Activated naive CD4-positive, alpha-beta T cell treated with anti-CD3 and anti-CD28 coated beads for 36 hours (primary cell): ENCODE measurements at regions not wholly inside any gene's neighbourhood (a gene's known extent, or its start where the extent isn't known, plus 50 kb on each side); places are given as distances from the start of the nearest gene placed in this dataset.

ENCODE experiments used
- CTCF ChIA-PET: fragments of 350-600 bp; sonication (Branson Sonifier 250); formaldehyde crosslinking; loops from one replicate; lab custom pipeline; 2021; ENCODE audit warnings: antibody characterized with exemption; lab: Charles Lee
- DNase-seq: peaks from one replicate; pipeline ENCODE4 v3.0.0-alpha.2; 2020
- H3K27ac Mint-ChIP-seq: one replicate; pipeline ENCODE4 v1.8.0; 2021; ENCODE audit warnings: mild to moderate bottlenecking, mixed read lengths
- H3K27me3 Mint-ChIP-seq: one replicate; pipeline ENCODE4 v1.8.0; 2021; ENCODE audit warnings: low read depth, mixed read lengths
- H3K36me3 Mint-ChIP-seq: one replicate; pipeline ENCODE4 v1.8.0; 2021; ENCODE audit warnings: low read depth, mixed read lengths
- H3K4me1 Mint-ChIP-seq: one replicate; pipeline ENCODE4 v1.8.0; 2021; ENCODE audit warnings: low read depth, mixed read lengths
- H3K4me3 Mint-ChIP-seq: one replicate; pipeline ENCODE4 v1.8.0; 2021; ENCODE audit warnings: mild to moderate bottlenecking, moderate library complexity, mixed read lengths
- H3K9me3 Mint-ChIP-seq: one replicate; pipeline ENCODE4 v1.8.0; 2021; ENCODE audit warnings: mixed read lengths
- intact Hi-C: fragments of 100-400 bp; cut with micrococcal nuclease; formaldehyde crosslinking; loops from one replicate; pipeline ENCODE4 v1.15.1; 2023

GRCh38 chr16:85385463-85386331 is 227.4 kb upstream of the GSE1 start:
- H3K9me3 Mint-ChIP-seq = no peaks in the 10 kb centered on the region
- CTCF ChIA-PET = no interaction called here
- H3K27me3 Mint-ChIP-seq = peaks cover 4% of the 10 kb centered on the region
- H3K4me3 Mint-ChIP-seq = no peak overlapping the region
- H3K4me1 Mint-ChIP-seq = no peaks in the 10 kb centered on the region
- no peak overlapping the region for H3K27ac Mint-ChIP-seq
- H3K36me3 Mint-ChIP-seq = no peaks in the 10 kb centered on the region
- no peak for DNase-seq
- intact Hi-C loops = no loop called here

- H3K9me3 Mint-ChIP-seq = no peaks in the 10 kb centered on the region
- DNase-seq = no peak
- peaks cover 4% of the 10 kb centered on the region for H3K27me3 Mint-ChIP-seq
- CTCF ChIA-PET = no interaction called here
- H3K4me3 Mint-ChIP-seq = no peak overlapping the region
- H3K27ac Mint-ChIP-seq = no peak overlapping the region
- H3K36me3 Mint-ChIP-seq = no peaks in the 10 kb centered on the region
- no peaks in the 10 kb centered on the region for H3K4me1 Mint-ChIP-seq
- intact Hi-C loops = no loop called here
Observed at GRCh38 chr16:85386467-85387170, 226.5 kb upstream of the GSE1 start.

- no peak for DNase-seq
- Mint-ChIP-seq H3K4me3 (no peak overlapping the region), H3K9me3 (no peaks in the 10 kb centered on the region), H3K27ac (no peak overlapping the region), H3K4me1 (no peaks in the 10 kb centered on the region), H3K27me3 (peaks cover 4% of the 10 kb centered on the region), H3K36me3 (no peaks in the 10 kb centered on the region)
- CTCF ChIA-PET = no interaction called here
- intact Hi-C loops = no loop called here
Observed at GRCh38 chr16:85387171-85387507, 226.0 kb upstream of the GSE1 start.

- intact Hi-C loops = no loop called here
- H3K27me3 Mint-ChIP-seq = peaks cover 4% of the 10 kb centered on the region
- no peak overlapping the region for H3K4me3 Mint-ChIP-seq
- DNase-seq = no peak
- no peaks in the 10 kb centered on the region for H3K4me1 Mint-ChIP-seq
- CTCF ChIA-PET = no interaction called here
- H3K27ac Mint-ChIP-seq = no peak overlapping the region
- H3K9me3 Mint-ChIP-seq = no peaks in the 10 kb centered on the region
- H3K36me3 Mint-ChIP-seq = no peaks in the 10 kb centered on the region
Observed at GRCh38 chr16:85387731-85388295, 225.3 kb upstream of the GSE1 start.

- CTCF ChIA-PET = interaction anchor here (1.1 to 3.3 kb wide), 3 partner anchors 20 to 226 kb away, joined by 3 to 9 read pairs (median 5); no protein-coding TSS in a partner anchor
- Mint-ChIP-seq H3K9me3 (no peaks in the 10 kb centered on the region), H3K36me3 (no peaks in the 10 kb centered on the region), H3K27me3 (peaks cover 4% of the 10 kb centered on the region), H3K4me1 (no peaks in the 10 kb centered on the region), H3K4me3 (no peak overlapping the region), H3K27ac (no peak overlapping the region)
- intact Hi-C loops = loop anchor here (10.0 kb wide), 1 partner anchor 325 kb away; no protein-coding TSS in a partner anchor
- no peak for DNase-seq
Observed at GRCh38 chr16:85389679-85390470, 223.2 kb upstream of the GSE1 start.

- CTCF ChIA-PET = interaction anchor here (1.1 to 3.3 kb wide), 3 partner anchors 21 to 226 kb away, joined by 3 to 9 read pairs (median 5); no protein-coding TSS in a partner anchor
- no peak for DNase-seq
- no peak overlapping the region for H3K4me3 Mint-ChIP-seq
- H3K36me3 Mint-ChIP-seq = no peaks in the 10 kb centered on the region
- H3K9me3 Mint-ChIP-seq = no peaks in the 10 kb centered on the region
- intact Hi-C loops = loop anchor here (10.0 kb wide), 1 partner anchor 324 kb away; no protein-coding TSS in a partner anchor
- H3K4me1 Mint-ChIP-seq = no peaks in the 10 kb centered on the region
- no peak overlapping the region for H3K27ac Mint-ChIP-seq
- H3K27me3 Mint-ChIP-seq = peaks cover 4% of the 10 kb centered on the region
Observed at GRCh38 chr16:85390511-85391174, 222.5 kb upstream of the GSE1 start.

- intact Hi-C loops = loop anchor here (10.0 kb wide), 1 partner anchor 324 kb away; no protein-coding TSS in a partner anchor
- H3K36me3 Mint-ChIP-seq = no peaks in the 10 kb centered on the region
- CTCF ChIA-PET = interaction anchor here (1.6 to 3.3 kb wide), 2 partner anchors 22 to 225 kb away, joined by 5 to 9 read pairs; no protein-coding TSS in a partner anchor
- DNase-seq = peak; percentile 1
- no peak overlapping the region for H3K27ac Mint-ChIP-seq
- no peaks in the 10 kb centered on the region for H3K4me1 Mint-ChIP-seq
- H3K4me3 Mint-ChIP-seq = no peak overlapping the region
- H3K9me3 Mint-ChIP-seq = no peaks in the 10 kb centered on the region
- peaks cover 4% of the 10 kb centered on the region for H3K27me3 Mint-ChIP-seq
Observed at GRCh38 chr16:85391175-85391707, 221.9 kb upstream of the GSE1 start.

- Mint-ChIP-seq H3K4me1 (no peaks in the 10 kb centered on the region), H3K27ac (no peak overlapping the region), H3K4me3 (no peak overlapping the region), H3K9me3 (no peaks in the 10 kb centered on the region), H3K36me3 (no peaks in the 10 kb centered on the region), H3K27me3 (peaks cover 4% of the 10 kb centered on the region)
- intact Hi-C loops = loop anchor here (10.0 kb wide), 1 partner anchor 323 kb away; no protein-coding TSS in a partner anchor
- DNase-seq = peak; percentile 3
- CTCF ChIA-PET = interaction anchor here (1.5 to 3.3 kb wide), 5 partner anchors 22 to 225 kb away, joined by 4 to 9 read pairs (median 5); no protein-coding TSS in a partner anchor
Observed at GRCh38 chr16:85391769-85392583, 221.1 kb upstream of the GSE1 start.

- H3K4me1 Mint-ChIP-seq = no peaks in the 10 kb centered on the region
- intact Hi-C loops = loop anchor here (1.0 to 10.0 kb wide), 2 partner anchors 217 to 322 kb away; no protein-coding TSS in a partner anchor
- H3K9me3 Mint-ChIP-seq = no peaks in the 10 kb centered on the region
- no peak overlapping the region for H3K27ac Mint-ChIP-seq
- H3K27me3 Mint-ChIP-seq = no peaks in the 10 kb centered on the region
- DNase-seq = peak; percentile 3
- no peaks in the 10 kb centered on the region for H3K36me3 Mint-ChIP-seq
- CTCF ChIA-PET = interaction anchor here (1.4 to 1.9 kb wide), 4 partner anchors 9 to 224 kb away, joined by 4 to 8 read pairs (median 6); no protein-coding TSS in a partner anchor
- H3K4me3 Mint-ChIP-seq = no peak overlapping the region
Observed at GRCh38 chr16:85392756-85393673, 220.1 kb upstream of the GSE1 start.
